ENCODE measurements at regions not wholly inside any gene's neighbourhood (a gene's known extent, or its start where the extent isn't known, plus 50 kb on each side); places are given as distances from the start of the nearest gene placed in this dataset.

DNA sequence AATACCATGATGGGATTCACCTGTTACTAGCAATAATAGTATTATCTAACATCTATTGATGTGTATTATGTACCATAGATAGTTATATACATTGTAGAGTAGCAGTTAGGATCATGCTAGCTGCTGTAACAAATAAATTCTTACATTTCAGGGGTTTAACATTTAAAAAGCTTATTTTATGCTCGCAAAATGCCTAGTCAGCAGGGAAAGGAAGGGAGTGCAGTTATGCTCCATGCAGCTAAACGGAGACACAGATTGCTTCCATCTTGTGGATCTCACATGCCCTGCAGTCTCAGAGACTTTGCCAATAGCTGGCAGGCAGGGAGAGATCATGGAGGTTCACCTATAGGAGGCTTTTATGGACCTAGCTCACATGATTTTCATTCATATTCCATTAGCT is 364.1 kb downstream of the TOX3 start (continued):
- TF ChIP-seq, protein P1, sequence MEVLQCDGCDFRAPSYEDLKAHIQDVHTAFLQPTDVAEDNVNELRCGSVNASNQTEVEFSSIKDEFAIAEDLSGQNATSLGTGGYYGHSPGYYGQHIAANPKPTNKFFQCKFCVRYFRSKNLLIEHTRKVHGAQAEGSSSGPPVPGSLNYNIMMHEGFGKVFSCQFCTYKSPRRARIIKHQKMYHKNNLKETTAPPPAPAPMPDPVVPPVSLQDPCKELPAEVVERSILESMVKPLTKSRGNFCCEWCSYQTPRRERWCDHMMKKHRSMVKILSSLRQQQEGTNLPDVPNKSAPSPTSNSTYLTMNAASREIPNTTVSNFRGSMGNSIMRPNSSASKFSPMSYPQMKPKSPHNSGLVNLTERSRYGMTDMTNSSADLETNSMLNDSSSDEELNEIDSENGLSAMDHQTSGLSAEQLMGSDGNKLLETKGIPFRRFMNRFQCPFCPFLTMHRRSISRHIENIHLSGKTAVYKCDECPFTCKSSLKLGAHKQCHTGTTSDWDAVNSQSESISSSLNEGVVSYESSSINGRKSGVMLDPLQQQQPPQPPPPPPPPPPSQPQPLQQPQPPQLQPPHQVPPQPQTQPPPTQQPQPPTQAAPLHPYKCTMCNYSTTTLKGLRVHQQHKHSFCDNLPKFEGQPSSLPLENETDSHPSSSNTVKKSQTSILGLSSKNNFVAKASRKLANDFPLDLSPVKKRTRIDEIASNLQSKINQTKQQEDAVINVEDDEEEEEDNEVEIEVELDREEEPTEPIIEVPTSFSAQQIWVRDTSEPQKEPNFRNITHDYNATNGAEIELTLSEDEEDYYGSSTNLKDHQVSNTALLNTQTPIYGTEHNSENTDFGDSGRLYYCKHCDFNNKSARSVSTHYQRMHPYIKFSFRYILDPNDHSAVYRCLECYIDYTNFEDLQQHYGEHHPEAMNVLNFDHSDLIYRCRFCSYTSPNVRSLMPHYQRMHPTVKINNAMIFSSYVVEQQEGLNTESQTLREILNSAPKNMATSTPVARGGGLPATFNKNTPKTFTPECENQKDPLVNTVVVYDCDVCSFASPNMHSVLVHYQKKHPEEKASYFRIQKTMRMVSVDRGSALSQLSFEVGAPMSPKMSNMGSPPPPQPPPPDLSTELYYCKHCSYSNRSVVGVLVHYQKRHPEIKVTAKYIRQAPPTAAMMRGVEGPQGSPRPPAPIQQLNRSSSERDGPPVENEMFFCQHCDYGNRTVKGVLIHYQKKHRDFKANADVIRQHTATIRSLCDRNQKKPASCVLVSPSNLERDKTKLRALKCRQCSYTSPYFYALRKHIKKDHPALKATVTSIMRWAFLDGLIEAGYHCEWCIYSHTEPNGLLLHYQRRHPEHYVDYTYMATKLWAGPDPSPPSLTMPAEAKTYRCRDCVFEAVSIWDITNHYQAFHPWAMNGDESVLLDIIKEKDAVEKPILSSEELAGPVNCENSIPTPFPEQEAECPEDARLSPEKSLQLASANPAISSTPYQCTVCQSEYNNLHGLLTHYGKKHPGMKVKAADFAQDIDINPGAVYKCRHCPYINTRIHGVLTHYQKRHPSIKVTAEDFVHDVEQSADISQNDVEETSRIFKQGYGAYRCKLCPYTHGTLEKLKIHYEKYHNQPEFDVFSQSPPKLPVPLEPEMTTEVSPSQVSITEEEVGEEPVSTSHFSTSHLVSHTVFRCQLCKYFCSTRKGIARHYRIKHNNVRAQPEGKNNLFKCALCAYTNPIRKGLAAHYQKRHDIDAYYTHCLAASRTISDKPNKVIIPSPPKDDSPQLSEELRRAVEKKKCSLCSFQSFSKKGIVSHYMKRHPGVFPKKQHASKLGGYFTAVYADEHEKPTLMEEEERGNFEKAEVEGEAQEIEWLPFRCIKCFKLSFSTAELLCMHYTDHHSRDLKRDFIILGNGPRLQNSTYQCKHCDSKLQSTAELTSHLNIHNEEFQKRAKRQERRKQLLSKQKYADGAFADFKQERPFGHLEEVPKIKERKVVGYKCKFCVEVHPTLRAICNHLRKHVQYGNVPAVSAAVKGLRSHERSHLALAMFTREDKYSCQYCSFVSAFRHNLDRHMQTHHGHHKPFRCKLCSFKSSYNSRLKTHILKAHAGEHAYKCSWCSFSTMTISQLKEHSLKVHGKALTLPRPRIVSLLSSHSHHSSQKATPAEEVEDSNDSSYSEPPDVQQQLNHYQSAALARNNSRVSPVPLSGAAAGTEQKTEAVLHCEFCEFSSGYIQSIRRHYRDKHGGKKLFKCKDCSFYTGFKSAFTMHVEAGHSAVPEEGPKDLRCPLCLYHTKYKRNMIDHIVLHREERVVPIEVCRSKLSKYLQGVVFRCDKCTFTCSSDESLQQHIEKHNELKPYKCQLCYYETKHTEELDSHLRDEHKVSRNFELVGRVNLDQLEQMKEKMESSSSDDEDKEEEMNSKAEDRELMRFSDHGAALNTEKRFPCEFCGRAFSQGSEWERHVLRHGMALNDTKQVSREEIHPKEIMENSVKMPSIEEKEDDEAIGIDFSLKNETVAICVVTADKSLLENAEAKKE (CRISPR knock-in tag; IDR thresholded peaks at IDR 0.05) = no peak
- TF ChIP-seq STAT1 (IDR thresholded peaks at IDR 0.05; ENCODE audit: unreplicated experiment) = no peak
- TF ChIP-seq CREB1 (CRISPR knock-in tag; IDR thresholded peaks at IDR 0.05; ENCODE audit: low read depth) = no peak
- no peak for TF ChIP-seq NANOG (IDR thresholded peaks at IDR 0.05; ENCODE audit: borderline replicate concordance)
- TF ChIP-seq JUNB (IDR thresholded peaks at IDR 0.05; ENCODE audit: unreplicated experiment) = no peak
- TF ChIP-seq ZNF331 (CRISPR knock-in tag; IDR thresholded peaks at IDR 0.05; ENCODE audit: low read depth) = no peak
- TF ChIP-seq, protein P2, sequence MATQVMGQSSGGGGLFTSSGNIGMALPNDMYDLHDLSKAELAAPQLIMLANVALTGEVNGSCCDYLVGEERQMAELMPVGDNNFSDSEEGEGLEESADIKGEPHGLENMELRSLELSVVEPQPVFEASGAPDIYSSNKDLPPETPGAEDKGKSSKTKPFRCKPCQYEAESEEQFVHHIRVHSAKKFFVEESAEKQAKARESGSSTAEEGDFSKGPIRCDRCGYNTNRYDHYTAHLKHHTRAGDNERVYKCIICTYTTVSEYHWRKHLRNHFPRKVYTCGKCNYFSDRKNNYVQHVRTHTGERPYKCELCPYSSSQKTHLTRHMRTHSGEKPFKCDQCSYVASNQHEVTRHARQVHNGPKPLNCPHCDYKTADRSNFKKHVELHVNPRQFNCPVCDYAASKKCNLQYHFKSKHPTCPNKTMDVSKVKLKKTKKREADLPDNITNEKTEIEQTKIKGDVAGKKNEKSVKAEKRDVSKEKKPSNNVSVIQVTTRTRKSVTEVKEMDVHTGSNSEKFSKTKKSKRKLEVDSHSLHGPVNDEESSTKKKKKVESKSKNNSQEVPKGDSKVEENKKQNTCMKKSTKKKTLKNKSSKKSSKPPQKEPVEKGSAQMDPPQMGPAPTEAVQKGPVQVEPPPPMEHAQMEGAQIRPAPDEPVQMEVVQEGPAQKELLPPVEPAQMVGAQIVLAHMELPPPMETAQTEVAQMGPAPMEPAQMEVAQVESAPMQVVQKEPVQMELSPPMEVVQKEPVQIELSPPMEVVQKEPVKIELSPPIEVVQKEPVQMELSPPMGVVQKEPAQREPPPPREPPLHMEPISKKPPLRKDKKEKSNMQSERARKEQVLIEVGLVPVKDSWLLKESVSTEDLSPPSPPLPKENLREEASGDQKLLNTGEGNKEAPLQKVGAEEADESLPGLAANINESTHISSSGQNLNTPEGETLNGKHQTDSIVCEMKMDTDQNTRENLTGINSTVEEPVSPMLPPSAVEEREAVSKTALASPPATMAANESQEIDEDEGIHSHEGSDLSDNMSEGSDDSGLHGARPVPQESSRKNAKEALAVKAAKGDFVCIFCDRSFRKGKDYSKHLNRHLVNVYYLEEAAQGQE (IDR thresholded peaks at IDR 0.05; ENCODE audit: unreplicated experiment) = no peak
- TF ChIP-seq EZH2 (IDR thresholded peaks at IDR 0.05; ENCODE audit: low read depth, unreplicated experiment) = no peak
- TF ChIP-seq, protein P3, sequence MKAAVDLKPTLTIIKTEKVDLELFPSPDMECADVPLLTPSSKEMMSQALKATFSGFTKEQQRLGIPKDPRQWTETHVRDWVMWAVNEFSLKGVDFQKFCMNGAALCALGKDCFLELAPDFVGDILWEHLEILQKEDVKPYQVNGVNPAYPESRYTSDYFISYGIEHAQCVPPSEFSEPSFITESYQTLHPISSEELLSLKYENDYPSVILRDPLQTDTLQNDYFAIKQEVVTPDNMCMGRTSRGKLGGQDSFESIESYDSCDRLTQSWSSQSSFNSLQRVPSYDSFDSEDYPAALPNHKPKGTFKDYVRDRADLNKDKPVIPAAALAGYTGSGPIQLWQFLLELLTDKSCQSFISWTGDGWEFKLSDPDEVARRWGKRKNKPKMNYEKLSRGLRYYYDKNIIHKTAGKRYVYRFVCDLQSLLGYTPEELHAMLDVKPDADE (IDR thresholded peaks at IDR 0.05) = no peak
